Colonic mucosa (tissue), 4 donors: ENCODE measurements at regions not wholly inside any gene's neighbourhood (a gene's known extent, or its start where the extent isn't known, plus 50 kb on each side); places are given as distances from the start of the nearest gene placed in this dataset.

Source experiments
- DNase-seq: peaks from one replicate; pipeline ENCODE4 v3.0.0-alpha.2; 2020
- H3K27ac ChIP-seq: fragments of 200-600 bp; one replicate; pipeline ENCODE4 v1.8.0; 2021
- H3K27me3 ChIP-seq: fragments of 200-600 bp; one replicate; pipeline ENCODE4 v1.8.0; 2021
- H3K36me3 ChIP-seq: fragments of 200-600 bp; one replicate; pipeline ENCODE4 v1.8.0; 2021
- H3K4me1 ChIP-seq: fragments of 200-600 bp; one replicate; pipeline ENCODE4 v1.8.0; 2021; ENCODE audit warnings: mild to moderate bottlenecking
- H3K4me3 ChIP-seq: fragments of 200-600 bp; one replicate; pipeline ENCODE4 v1.8.0; 2021
- H3K9ac ChIP-seq, 2 donors: one replicate each; pipeline ENCODE4 v1.7.0; 2013; ENCODE audit warnings: control low read depth in 2 of 2, low read depth in 2 of 2, low read length in 2 of 2
- H3K9me3 ChIP-seq: fragments of 200-600 bp; one replicate; pipeline ENCODE4 v1.8.0; 2021
- CTCF ChIP-seq: fragments of 200-600 bp; IDR thresholded peaks from one replicate; pipeline ENCODE4 v1.8.0; 2022; ENCODE audit warnings: antibody characterized with exemption, mild to moderate bottlenecking
- intact Hi-C: fragments of 100-400 bp; cut with DNase I; formaldehyde crosslinking; loops from one replicate; pipeline ENCODE4 v1.14.1; 2022
- donor health status: healthy.
- donor health status: DM: no; HTN: no; CAD: no.
- donor health status: DM: no; HTN: no; CAD: no.

- no peak for DNase-seq
- TF ChIP-seq CTCF: no peak
- H3K27me3 ChIP-seq: no peaks in the 10 kb centered on the region
- no peak overlapping the region for H3K9ac ChIP-seq
- no peaks in the 10 kb centered on the region for H3K9me3 ChIP-seq
- H3K4me1 ChIP-seq: no peaks in the 10 kb centered on the region
- H3K27ac ChIP-seq: no peak overlapping the region
- intact Hi-C loops: no loop called here
- H3K36me3 ChIP-seq: no peaks in the 10 kb centered on the region
- no peak overlapping the region for H3K4me3 ChIP-seq
These were observed 91.7 kb upstream of the MMADHC start for GRCh38 chr2:149679286-149679685.

GRCh38 chr2:149677416-149677815 lies 89.8 kb upstream of the MMADHC start:
- Histone ChIP-seq H3K9me3 (no peaks in the 10 kb centered on the region), H3K36me3 (no peaks in the 10 kb centered on the region), H3K9ac (no peak overlapping the region), H3K27ac (no peak overlapping the region), H3K27me3 (no peaks in the 10 kb centered on the region), H3K4me1 (no peaks in the 10 kb centered on the region), H3K4me3 (no peak overlapping the region)
- TF ChIP-seq CTCF: no peak
- no peak for DNase-seq
- intact Hi-C loops: no loop called here

GRCh38 chr2:149670086-149670485 lies 82.5 kb upstream of the MMADHC start:
- Histone ChIP-seq H3K27me3 (no peaks in the 10 kb centered on the region), H3K9me3 (no peaks in the 10 kb centered on the region), H3K4me1 (no peaks in the 10 kb centered on the region), H3K36me3 (no peaks in the 10 kb centered on the region), H3K9ac (no peak overlapping the region), H3K27ac (no peak overlapping the region), H3K4me3 (no peak overlapping the region)
- intact Hi-C loops: no loop called here
- DNase-seq: no peak
- TF ChIP-seq CTCF: no peak

- H3K9me3 ChIP-seq: no peaks in the 10 kb centered on the region
- H3K27me3 ChIP-seq: no peaks in the 10 kb centered on the region
- H3K4me3 ChIP-seq: no peak overlapping the region
- H3K9ac ChIP-seq: no peak overlapping the region
- intact Hi-C loops: no loop called here
- no peaks in the 10 kb centered on the region for H3K36me3 ChIP-seq
- TF ChIP-seq CTCF: no peak
- no peaks in the 10 kb centered on the region for H3K4me1 ChIP-seq
- no peak for DNase-seq
- no peak overlapping the region for H3K27ac ChIP-seq
These were observed 79.3 kb upstream of the MMADHC start for GRCh38 chr2:149666809-149667320.

GRCh38 chr2:149664896-149665295 lies 77.3 kb upstream of the MMADHC start:
- TF ChIP-seq CTCF: no peak
- Histone ChIP-seq H3K27me3 (no peaks in the 10 kb centered on the region), H3K36me3 (no peaks in the 10 kb centered on the region), H3K4me1 (no peaks in the 10 kb centered on the region), H3K4me3 (no peak overlapping the region), H3K9ac (no peak overlapping the region), H3K9me3 (no peaks in the 10 kb centered on the region), H3K27ac (no peak overlapping the region)
- DNase-seq: no peak
- intact Hi-C loops: no loop called here

- Histone ChIP-seq H3K27me3 (no peaks in the 10 kb centered on the region), H3K4me3 (no peak overlapping the region), H3K36me3 (no peaks in the 10 kb centered on the region), H3K9ac (no peak overlapping the region), H3K4me1 (no peaks in the 10 kb centered on the region), H3K27ac (no peak overlapping the region), H3K9me3 (no peaks in the 10 kb centered on the region)
- intact Hi-C loops: no loop called here
- no peak for TF ChIP-seq CTCF
- DNase-seq: no peak
These were observed 75.0 kb upstream of the MMADHC start for GRCh38 chr2:149662556-149662955.
